GM19328 (cell line): ENCODE measurements at regions not wholly inside any gene's neighbourhood (a gene's known extent, or its start where the extent isn't known, plus 50 kb on each side); places are given as distances from the start of the nearest gene placed in this dataset.

Source experiments
- ATAC-seq: cut with Tn5 transposase; IDR thresholded peaks from one replicate; pipeline ENCODE4 v1.9.1; 2021; ENCODE audit warnings: mild to moderate bottlenecking, moderate library complexity; ENCODE audit not compliant: unreplicated experiment

DNA sequence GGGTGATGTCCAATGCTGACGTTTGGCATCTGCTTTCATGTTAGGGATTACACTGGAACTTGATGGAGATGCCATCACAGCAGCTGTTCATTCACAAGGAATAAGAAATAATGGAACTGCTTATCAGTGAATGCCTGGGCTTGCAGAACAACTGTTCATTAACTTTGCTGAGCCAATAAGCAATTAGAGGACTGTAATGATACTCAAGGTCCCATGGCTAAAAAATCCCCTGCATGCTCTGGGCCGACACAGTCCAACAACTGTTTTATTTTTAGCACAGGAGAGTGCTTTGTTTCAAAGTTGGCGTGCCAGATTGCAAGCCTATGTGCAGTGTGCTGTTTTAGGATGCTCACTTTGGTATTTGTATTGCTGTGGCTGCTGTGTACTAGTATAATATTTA is 408.0 kb upstream of the RGPD4 start:
- ATAC-seq = no peak

DNA sequence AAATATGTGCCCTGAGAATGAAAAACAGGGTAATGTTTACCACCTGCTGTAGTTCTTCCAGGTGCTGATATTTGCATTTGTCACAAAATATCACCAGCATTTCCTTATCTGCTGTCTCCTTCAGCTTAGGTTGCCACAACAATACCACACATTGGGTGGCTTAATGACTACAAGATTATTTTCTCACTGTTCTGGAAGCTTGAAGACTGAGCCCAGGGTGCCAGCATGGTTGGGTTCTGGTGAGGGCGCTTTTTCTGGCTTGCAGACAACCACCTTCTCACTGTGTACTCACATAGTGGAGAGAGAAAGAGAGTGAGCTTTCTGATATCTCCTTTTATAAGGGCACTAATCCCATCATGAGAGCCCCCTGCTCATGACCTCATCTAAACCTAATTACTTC is 407.5 kb upstream of the RGPD4 start:
- no peak for ATAC-seq

DNA sequence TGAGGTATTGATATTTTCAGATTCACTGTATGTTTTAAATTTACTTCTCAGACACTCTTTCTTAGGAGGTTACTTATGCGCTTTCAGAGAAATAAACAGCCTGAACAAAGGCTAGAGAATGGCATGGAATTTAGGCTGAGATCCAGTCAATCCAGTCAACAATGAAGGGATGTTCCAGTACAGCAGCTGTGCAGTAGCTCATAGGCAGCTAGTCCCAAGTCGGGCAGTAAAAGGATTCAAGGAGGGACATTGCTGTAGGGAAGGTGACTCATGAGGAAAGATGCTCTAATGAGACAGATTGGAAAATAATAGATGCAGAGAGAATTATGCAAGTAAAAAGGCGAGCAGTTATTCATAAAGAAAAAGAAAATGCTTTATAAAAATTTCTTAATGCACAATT is 397.9 kb upstream of the RGPD4 start:
- no peak for ATAC-seq

GRCh38 chr2:107430006-107430405 is 396.7 kb upstream of the RGPD4 start:
- no peak for ATAC-seq

GRCh38 chr2:107430596-107431266 is 396.0 kb upstream of the RGPD4 start:
- no peak for ATAC-seq

DNA sequence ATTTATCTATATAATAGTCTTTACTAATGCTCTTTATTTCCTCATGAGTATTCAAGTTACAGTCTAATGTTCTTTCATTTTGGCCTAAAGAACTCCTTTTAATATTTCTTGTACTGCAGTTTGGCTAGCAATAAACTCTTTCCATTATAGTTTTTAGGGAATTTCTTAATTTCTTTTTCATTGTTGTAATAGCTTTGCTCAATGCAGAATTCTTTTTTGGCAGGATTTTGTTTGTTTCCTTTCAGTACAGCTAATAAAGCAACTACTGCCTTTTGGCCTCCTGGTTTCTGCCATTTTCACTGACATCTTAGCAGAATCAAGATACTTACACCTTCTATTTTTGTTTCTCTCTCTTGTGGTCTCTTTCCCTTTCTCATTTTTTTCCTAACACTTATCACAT is 390.4 kb upstream of the RGPD4 start:
- no peak for ATAC-seq

DNA sequence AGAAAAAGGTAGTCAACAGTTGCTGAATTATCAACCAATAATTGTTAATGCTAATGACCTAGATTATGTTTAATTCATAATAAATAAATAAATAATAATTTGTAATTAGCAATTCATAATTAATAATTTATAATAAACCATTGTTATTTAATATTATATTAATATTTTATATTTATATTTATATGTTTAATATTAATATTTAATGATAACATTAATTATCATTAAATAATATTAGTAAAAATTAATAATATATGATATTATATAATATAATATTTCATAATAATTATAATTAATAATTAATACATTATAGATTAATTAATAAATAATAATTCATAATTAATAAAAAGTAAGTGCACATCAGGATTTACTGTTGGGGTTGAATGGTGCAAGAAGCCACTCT is 389.4 kb upstream of the RGPD4 start:
- no peak for ATAC-seq

- ATAC-seq = no peak
Observed at GRCh38 chr2:107437807-107438206, 388.9 kb upstream of the RGPD4 start.

DNA sequence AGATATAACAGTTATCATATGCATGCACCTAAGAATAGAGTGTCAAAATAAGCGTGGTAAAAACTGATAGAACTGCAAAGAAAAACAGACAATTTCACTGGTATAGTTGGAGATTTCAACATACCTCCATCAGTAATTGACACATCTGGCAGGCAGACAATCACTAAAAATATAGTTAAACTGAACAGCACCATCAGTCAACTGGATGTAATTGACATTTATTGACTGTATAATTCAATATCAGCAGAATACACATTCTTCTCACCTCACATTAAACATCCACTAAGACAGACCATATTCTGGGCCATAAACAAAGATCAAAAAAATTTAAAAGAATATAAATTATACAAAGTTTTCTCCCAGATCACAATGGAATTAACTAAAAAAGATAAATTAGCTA is 378.5 kb upstream of the RGPD4 start:
- ATAC-seq = no peak

GRCh38 chr2:107461301-107461700 is 365.4 kb upstream of the RGPD4 start:
- ATAC-seq = no peak

DNA sequence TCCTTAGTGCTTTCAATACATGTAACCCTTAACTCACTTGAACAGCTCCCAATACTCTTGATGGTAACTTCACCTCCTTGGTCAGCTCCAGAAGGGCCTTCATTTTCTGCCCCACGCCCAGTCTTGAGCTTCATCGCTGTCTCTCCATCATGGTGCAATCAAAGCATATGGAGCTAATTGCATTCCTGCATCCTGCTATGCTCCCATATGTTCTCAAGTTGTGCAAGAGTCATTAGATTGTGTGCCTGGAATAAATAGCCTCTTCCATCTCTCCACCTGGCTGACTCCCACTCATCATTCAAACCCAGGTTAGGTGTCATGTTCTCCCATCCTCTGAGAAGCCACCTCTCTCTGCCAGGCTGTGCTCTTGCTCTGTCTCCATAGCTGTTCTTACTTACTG is 364.5 kb upstream of the RGPD4 start:
- no peak for ATAC-seq

DNA sequence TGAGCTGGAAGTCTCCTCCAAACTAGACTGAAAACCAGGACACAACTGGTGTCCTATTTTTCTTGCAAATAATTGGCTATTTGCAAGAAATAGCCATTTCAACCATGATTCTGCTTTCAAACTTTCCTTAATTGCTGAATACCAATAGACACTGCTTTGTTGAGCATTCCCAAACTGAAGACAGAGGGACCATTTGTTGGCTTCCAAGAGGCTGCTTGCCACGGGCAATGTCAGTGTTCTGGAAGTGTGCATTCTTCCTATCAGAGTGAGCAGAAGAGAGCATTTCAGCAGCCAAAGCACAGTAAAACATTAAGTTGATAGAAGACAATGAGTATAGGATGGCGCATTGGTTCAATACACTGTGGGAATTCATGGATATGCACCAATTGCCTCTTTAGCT is 360.5 kb upstream of the RGPD4 start:
- ATAC-seq = no peak

- ATAC-seq = no peak
Observed at GRCh38 chr2:107466984-107467773, 359.5 kb upstream of the RGPD4 start.

DNA sequence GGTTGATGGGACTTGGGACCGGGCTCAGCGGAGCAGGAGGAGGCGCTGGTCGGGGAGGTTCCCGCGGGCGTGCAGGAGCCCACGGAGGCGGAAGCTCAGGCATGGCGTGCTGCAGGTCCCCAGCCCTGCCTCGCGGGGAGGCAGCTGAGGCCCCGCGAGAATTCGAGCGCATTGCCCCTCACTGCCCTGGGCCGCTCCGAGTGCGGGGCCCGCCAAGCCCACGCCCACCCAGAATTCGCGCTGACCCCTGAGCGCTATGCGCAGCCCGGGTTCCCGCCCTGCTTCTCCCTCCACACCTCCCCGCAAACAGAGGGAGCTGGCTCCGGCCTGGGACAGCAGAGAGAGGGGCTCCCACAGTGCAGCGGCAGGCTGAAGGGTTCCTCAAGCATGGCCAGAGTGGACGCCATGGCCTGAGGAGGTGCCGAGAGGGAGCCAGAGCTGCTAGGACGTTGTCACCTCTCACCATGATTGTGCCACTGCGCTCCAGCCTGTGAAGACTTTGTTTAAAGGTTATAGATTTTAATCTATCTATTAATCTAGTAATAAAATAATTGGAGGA is 357.2 kb upstream of the RGPD4 start:
- ATAC-seq = no peak

- no peak for ATAC-seq
Observed at GRCh38 chr2:107473150-107473549, 353.5 kb upstream of the RGPD4 start.

GRCh38 chr2:107475859-107476258 is 350.8 kb upstream of the RGPD4 start:
- ATAC-seq = no peak

DNA sequence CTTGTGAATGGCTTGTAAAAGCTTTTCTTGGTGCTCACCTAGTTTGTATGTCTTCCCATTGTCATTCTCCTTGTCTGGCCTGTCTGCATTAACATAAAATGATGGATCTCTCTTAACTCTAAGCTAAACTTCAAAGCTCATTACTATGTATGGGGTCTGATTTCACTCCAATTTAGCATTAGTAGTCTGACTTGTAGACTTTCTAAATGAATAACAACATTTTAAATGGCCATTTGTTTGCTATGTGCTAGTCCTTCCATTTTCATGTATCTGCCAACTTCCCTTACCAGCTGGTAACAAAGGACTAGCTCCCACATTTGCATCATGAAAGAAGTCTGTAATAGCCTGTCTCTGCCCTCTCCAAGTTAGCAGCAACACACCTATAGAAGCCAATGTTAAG is 324.2 kb upstream of the RGPD4 start:
- ATAC-seq = no peak

GRCh38 chr2:107511970-107512789 is 314.5 kb upstream of the RGPD4 start:
- no peak for ATAC-seq

GRCh38 chr2:107525406-107525805 is 301.3 kb upstream of the RGPD4 start:
- no peak for ATAC-seq

DNA sequence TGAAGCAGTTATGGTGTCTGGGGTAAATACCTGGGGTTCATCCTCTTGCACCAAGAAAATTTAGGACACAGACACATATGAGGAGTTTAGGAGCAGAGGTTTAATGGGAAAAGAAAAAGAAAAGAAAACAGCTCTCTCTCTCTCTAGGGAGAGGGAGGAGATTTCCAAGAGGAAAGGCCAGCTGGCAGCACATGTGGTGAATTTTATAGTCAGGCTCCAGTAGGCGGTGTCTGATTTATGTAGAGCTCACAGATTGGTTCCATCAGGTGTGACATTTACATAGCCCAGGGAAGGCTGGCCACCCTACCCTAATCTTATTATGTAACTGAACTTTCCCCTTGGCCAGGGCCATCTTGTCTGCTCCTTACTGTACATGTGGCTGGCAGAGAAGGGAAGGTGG is 297.5 kb upstream of the RGPD4 start:
- no peak for ATAC-seq

- ATAC-seq = no peak
Observed at GRCh38 chr2:107530046-107530445, 296.6 kb upstream of the RGPD4 start.
